HG03354 (cell line): ENCODE measurements at regions not wholly inside any gene's neighbourhood (a gene's known extent, or its start where the extent isn't known, plus 50 kb on each side); places are given as distances from the start of the nearest gene placed in this dataset.

Experiments used
- ATAC-seq: cut with Tn5 transposase; IDR thresholded peaks from one replicate; pipeline ENCODE4 v1.9.1; 2021; ENCODE audit warnings: mild to moderate bottlenecking; ENCODE audit not compliant: unreplicated experiment, poor library complexity, severe bottlenecking

- ATAC-seq: no peak
These were observed 276.0 kb downstream of the TENT4A start for GRCh38 chr5:6989230-6989629.

GRCh38 chr5:6994097-6994496 lies 280.9 kb downstream of the TENT4A start:
- no peak for ATAC-seq

- no peak for ATAC-seq
These were observed 281.9 kb downstream of the TENT4A start for GRCh38 chr5:6995115-6995514.

- ATAC-seq: no peak
These were observed 287.1 kb downstream of the TENT4A start for GRCh38 chr5:7000310-7000709.

GRCh38 chr5:7010591-7010990 lies 297.4 kb downstream of the TENT4A start:
- ATAC-seq: no peak

- no peak for ATAC-seq
These were observed 298.8 kb downstream of the TENT4A start for GRCh38 chr5:7012057-7012456.

- no peak for ATAC-seq
These were observed 301.4 kb downstream of the TENT4A start for GRCh38 chr5:7014611-7015010.

- no peak for ATAC-seq
These were observed 302.5 kb downstream of the TENT4A start for GRCh38 chr5:7015586-7016256.

- ATAC-seq: no peak
These were observed 303.9 kb downstream of the TENT4A start for GRCh38 chr5:7016999-7017747.

GRCh38 chr5:7018198-7018597 lies 305.0 kb downstream of the TENT4A start:
- no peak for ATAC-seq

- ATAC-seq: no peak
These were observed 305.4 kb downstream of the TENT4A start for GRCh38 chr5:7018601-7019000.

- no peak for ATAC-seq
These were observed 323.1 kb downstream of the TENT4A start for GRCh38 chr5:7036192-7036835.

- ATAC-seq: no peak
These were observed 325.8 kb downstream of the TENT4A start for GRCh38 chr5:7039074-7039473.

GRCh38 chr5:7040111-7040510 lies 326.9 kb downstream of the TENT4A start:
- no peak for ATAC-seq

- ATAC-seq: no peak
These were observed 330.6 kb downstream of the TENT4A start for GRCh38 chr5:7043797-7044196.

- no peak for ATAC-seq
These were observed 334.5 kb downstream of the TENT4A start for GRCh38 chr5:7047511-7048261.

GRCh38 chr5:7050986-7051385 lies 337.8 kb downstream of the TENT4A start:
- ATAC-seq: no peak

GRCh38 chr5:7053125-7053524 lies 339.9 kb downstream of the TENT4A start:
- no peak for ATAC-seq

- no peak for ATAC-seq
These were observed 340.4 kb downstream of the TENT4A start for GRCh38 chr5:7053528-7054209.
